ENCODE measurements at regions not wholly inside any gene's neighbourhood (a gene's known extent, or its start where the extent isn't known, plus 50 kb on each side); places are given as distances from the start of the nearest gene placed in this dataset.

DNA sequence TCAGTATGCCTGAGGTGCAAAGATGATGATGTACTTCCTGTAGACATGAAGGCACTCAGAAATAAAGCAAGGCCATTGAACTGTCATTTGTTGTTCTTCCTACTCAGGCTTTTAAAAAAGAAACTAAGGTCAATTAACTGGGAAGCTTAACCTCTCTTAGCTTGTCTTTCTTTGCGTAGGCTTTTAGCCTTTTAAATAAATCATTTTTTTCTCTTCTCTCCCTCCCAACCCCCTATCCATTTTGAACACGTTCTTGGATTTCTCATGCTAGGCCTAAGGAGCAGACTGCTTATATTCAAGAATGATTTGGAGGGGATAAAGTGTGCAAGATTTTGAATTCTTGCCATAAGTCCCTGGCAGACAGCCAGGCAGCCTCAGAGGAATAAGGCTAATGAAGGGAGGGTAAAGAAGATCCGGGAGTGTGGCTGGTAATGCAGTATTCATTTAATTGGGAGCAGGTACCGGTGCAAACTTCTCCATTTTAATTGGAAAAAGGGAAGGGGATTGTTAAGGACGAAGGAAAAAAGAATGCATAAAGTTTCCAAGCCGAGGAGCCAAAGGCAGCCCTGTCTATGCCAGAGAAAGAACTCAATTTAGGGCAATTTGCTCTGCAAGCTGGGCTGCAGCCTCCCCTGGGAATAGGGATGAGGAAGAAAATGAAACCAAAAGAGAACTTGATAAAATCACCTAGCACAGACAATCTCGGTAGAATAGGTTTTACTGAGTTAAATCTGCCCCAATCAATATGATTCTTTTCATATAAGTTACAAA is 343.8 kb upstream of the MMS22L start (continued):
- no peak for TF ChIP-seq JUN (IDR thresholded peaks at IDR 0.05; ENCODE audit: low read depth, low read length)
- TF ChIP-seq MAX (IDR thresholded peaks at IDR 0.05), result no peak
- TF ChIP-seq, protein P1, sequence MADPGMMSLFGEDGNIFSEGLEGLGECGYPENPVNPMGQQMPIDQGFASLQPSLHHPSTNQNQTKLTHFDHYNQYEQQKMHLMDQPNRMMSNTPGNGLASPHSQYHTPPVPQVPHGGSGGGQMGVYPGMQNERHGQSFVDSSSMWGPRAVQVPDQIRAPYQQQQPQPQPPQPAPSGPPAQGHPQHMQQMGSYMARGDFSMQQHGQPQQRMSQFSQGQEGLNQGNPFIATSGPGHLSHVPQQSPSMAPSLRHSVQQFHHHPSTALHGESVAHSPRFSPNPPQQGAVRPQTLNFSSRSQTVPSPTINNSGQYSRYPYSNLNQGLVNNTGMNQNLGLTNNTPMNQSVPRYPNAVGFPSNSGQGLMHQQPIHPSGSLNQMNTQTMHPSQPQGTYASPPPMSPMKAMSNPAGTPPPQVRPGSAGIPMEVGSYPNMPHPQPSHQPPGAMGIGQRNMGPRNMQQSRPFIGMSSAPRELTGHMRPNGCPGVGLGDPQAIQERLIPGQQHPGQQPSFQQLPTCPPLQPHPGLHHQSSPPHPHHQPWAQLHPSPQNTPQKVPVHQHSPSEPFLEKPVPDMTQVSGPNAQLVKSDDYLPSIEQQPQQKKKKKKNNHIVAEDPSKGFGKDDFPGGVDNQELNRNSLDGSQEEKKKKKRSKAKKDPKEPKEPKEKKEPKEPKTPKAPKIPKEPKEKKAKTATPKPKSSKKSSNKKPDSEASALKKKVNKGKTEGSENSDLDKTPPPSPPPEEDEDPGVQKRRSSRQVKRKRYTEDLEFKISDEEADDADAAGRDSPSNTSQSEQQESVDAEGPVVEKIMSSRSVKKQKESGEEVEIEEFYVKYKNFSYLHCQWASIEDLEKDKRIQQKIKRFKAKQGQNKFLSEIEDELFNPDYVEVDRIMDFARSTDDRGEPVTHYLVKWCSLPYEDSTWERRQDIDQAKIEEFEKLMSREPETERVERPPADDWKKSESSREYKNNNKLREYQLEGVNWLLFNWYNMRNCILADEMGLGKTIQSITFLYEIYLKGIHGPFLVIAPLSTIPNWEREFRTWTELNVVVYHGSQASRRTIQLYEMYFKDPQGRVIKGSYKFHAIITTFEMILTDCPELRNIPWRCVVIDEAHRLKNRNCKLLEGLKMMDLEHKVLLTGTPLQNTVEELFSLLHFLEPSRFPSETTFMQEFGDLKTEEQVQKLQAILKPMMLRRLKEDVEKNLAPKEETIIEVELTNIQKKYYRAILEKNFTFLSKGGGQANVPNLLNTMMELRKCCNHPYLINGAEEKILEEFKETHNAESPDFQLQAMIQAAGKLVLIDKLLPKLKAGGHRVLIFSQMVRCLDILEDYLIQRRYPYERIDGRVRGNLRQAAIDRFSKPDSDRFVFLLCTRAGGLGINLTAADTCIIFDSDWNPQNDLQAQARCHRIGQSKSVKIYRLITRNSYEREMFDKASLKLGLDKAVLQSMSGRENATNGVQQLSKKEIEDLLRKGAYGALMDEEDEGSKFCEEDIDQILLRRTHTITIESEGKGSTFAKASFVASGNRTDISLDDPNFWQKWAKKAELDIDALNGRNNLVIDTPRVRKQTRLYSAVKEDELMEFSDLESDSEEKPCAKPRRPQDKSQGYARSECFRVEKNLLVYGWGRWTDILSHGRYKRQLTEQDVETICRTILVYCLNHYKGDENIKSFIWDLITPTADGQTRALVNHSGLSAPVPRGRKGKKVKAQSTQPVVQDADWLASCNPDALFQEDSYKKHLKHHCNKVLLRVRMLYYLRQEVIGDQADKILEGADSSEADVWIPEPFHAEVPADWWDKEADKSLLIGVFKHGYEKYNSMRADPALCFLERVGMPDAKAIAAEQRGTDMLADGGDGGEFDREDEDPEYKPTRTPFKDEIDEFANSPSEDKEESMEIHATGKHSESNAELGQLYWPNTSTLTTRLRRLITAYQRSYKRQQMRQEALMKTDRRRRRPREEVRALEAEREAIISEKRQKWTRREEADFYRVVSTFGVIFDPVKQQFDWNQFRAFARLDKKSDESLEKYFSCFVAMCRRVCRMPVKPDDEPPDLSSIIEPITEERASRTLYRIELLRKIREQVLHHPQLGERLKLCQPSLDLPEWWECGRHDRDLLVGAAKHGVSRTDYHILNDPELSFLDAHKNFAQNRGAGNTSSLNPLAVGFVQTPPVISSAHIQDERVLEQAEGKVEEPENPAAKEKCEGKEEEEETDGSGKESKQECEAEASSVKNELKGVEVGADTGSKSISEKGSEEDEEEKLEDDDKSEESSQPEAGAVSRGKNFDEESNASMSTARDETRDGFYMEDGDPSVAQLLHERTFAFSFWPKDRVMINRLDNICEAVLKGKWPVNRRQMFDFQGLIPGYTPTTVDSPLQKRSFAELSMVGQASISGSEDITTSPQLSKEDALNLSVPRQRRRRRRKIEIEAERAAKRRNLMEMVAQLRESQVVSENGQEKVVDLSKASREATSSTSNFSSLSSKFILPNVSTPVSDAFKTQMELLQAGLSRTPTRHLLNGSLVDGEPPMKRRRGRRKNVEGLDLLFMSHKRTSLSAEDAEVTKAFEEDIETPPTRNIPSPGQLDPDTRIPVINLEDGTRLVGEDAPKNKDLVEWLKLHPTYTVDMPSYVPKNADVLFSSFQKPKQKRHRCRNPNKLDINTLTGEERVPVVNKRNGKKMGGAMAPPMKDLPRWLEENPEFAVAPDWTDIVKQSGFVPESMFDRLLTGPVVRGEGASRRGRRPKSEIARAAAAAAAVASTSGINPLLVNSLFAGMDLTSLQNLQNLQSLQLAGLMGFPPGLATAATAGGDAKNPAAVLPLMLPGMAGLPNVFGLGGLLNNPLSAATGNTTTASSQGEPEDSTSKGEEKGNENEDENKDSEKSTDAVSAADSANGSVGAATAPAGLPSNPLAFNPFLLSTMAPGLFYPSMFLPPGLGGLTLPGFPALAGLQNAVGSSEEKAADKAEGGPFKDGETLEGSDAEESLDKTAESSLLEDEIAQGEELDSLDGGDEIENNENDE (IDR thresholded peaks at IDR 0.05; ENCODE audit: insufficient replicate concordance, low read length), result no peak
- TF ChIP-seq, protein P2, sequence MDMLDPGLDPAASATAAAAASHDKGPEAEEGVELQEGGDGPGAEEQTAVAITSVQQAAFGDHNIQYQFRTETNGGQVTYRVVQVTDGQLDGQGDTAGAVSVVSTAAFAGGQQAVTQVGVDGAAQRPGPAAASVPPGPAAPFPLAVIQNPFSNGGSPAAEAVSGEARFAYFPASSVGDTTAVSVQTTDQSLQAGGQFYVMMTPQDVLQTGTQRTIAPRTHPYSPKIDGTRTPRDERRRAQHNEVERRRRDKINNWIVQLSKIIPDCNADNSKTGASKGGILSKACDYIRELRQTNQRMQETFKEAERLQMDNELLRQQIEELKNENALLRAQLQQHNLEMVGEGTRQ (IDR thresholded peaks at IDR 0.05; ENCODE audit: low read length), result no peak
